ENCODE measurements at regions not wholly inside any gene's neighbourhood (a gene's known extent, or its start where the extent isn't known, plus 50 kb on each side); places are given as distances from the start of the nearest gene placed in this dataset.
A peak's percentile ranks its signal among the peaks of the same experiment; 100 is the strongest.

- TF ChIP-seq CTCF (IDR thresholded peaks at IDR 0.05; ENCODE audit: control extremely low read depth, extremely low read depth), result no peak
- Histone ChIP-seq H3K27ac (ENCODE audit: low read depth in 1 of 2, low read length in 1 of 2) (no peak overlapping the region), H3K36me3 (ENCODE audit: control insufficient read depth in 4 of 4, insufficient read depth in 4 of 4, low read length in 4 of 4) (no peaks in the 10 kb centered on the region), H3K9ac (ENCODE audit: insufficient read depth in 1 of 2, low read length in 2 of 2) (no peak overlapping the region), H3K27me3 (ENCODE audit: control insufficient read depth in 3 of 3, insufficient read depth in 3 of 3, low read length in 2 of 3) (no peaks in the 10 kb centered on the region), H3K4me1 (ENCODE audit: control insufficient read depth in 5 of 5, insufficient read depth in 5 of 5, low read length in 5 of 5) (peaks cover 0 to 1% (median 0%) of the 10 kb centered on the region in 5 donors), H3K9me3 (ENCODE audit: control insufficient read depth in 4 of 4, insufficient read depth in 3 of 4, low read length in 3 of 4) (peaks cover 0 to 2% (median 0%) of the 10 kb centered on the region in 4 donors), H3K4me3 (no peak overlapping the region)
- DNase-seq, result no peak
- 86 to 92% methylated on average over 3 of the region's 3 CpGs for WGBS, 2 donors
- ATAC-seq (ENCODE audit: insufficient read depth, low FRiP score), result no peak
These were observed 413.2 kb downstream of the ACTL7B start for GRCh38 chr9:108442627-108443018.

- ATAC-seq (ENCODE audit: insufficient read depth, low FRiP score) (no peak), DNase-seq (no peak)
- H3K36me3 ChIP-seq (ENCODE audit: control insufficient read depth in 4 of 4, insufficient read depth in 4 of 4, low read length in 4 of 4), result no peaks in the 10 kb centered on the region
- no peaks in the 10 kb centered on the region for H3K27me3 ChIP-seq (ENCODE audit: control insufficient read depth in 3 of 3, insufficient read depth in 3 of 3, low read length in 2 of 3)
- no peak overlapping the region for H3K27ac ChIP-seq (ENCODE audit: low read depth in 1 of 2, low read length in 1 of 2)
- H3K9me3 ChIP-seq (ENCODE audit: control insufficient read depth in 4 of 4, insufficient read depth in 3 of 4, low read length in 3 of 4), result peaks cover 0 to 2% (median 0%) of the 10 kb centered on the region in 4 donors
- no peak overlapping the region for H3K9ac ChIP-seq (ENCODE audit: insufficient read depth in 1 of 2, low read length in 2 of 2)
- H3K4me1 ChIP-seq (ENCODE audit: control insufficient read depth in 5 of 5, insufficient read depth in 5 of 5, low read length in 5 of 5), result peaks cover 0 to 1% (median 0%) of the 10 kb centered on the region in 5 donors
- H3K4me3 ChIP-seq, result no peak overlapping the region
- TF ChIP-seq CTCF (IDR thresholded peaks at IDR 0.05; ENCODE audit: control extremely low read depth, extremely low read depth), result no peak
These were observed 414.1 kb downstream of the ACTL7B start for GRCh38 chr9:108441726-108442125.

- H3K27me3 ChIP-seq (ENCODE audit: control insufficient read depth in 3 of 3, insufficient read depth in 3 of 3, low read length in 2 of 3), result no peaks in the 10 kb centered on the region
- WGBS, 2 donors, result 79 to 89% methylated on average over 3 of the region's 3 CpGs
- no peak overlapping the region for H3K9ac ChIP-seq (ENCODE audit: insufficient read depth in 1 of 2, low read length in 2 of 2)
- DNase-seq, result no peak
- TF ChIP-seq CTCF (IDR thresholded peaks at IDR 0.05; ENCODE audit: control extremely low read depth, extremely low read depth), result no peak
- H3K27ac ChIP-seq (ENCODE audit: low read depth in 1 of 2, low read length in 1 of 2), result no peak overlapping the region
- ATAC-seq (ENCODE audit: insufficient read depth, low FRiP score), result no peak
- no peaks in the 10 kb centered on the region for H3K36me3 ChIP-seq (ENCODE audit: control insufficient read depth in 4 of 4, insufficient read depth in 4 of 4, low read length in 4 of 4)
- H3K4me1 ChIP-seq (ENCODE audit: control insufficient read depth in 5 of 5, insufficient read depth in 5 of 5, low read length in 5 of 5), result peaks cover 0 to 1% (median 0%) of the 10 kb centered on the region in 5 donors
- H3K9me3 ChIP-seq (ENCODE audit: control insufficient read depth in 4 of 4, insufficient read depth in 3 of 4, low read length in 3 of 4), result peaks cover 0 to 2% (median 0%) of the 10 kb centered on the region in 4 donors
- H3K4me3 ChIP-seq, result no peak overlapping the region
These were observed 414.5 kb downstream of the ACTL7B start for GRCh38 chr9:108441251-108441650.

GRCh38 chr9:108439947-108440346 is 415.8 kb downstream of the ACTL7B start:
- no peaks in the 10 kb centered on the region for H3K9me3 ChIP-seq (ENCODE audit: control insufficient read depth in 4 of 4, insufficient read depth in 3 of 4, low read length in 3 of 4)
- ATAC-seq (ENCODE audit: insufficient read depth, low FRiP score), result peak; percentile 51
- no peak for DNase-seq
- H3K4me1 ChIP-seq (ENCODE audit: control insufficient read depth in 5 of 5, insufficient read depth in 5 of 5, low read length in 5 of 5), result peaks cover 0 to 1% (median 0%) of the 10 kb centered on the region in 5 donors
- no peak for TF ChIP-seq CTCF (IDR thresholded peaks at IDR 0.05; ENCODE audit: control extremely low read depth, extremely low read depth)
- H3K27me3 ChIP-seq (ENCODE audit: control insufficient read depth in 3 of 3, insufficient read depth in 3 of 3, low read length in 2 of 3), result no peaks in the 10 kb centered on the region
- no peak overlapping the region for H3K4me3 ChIP-seq
- H3K27ac ChIP-seq (ENCODE audit: low read depth in 1 of 2, low read length in 1 of 2), result no peak overlapping the region
- H3K9ac ChIP-seq (ENCODE audit: insufficient read depth in 1 of 2, low read length in 2 of 2), result no peak overlapping the region
- 81 to 91% methylated on average over 3 of the region's 3 CpGs for WGBS, 2 donors
- no peaks in the 10 kb centered on the region for H3K36me3 ChIP-seq (ENCODE audit: control insufficient read depth in 4 of 4, insufficient read depth in 4 of 4, low read length in 4 of 4)
